H1 (cell line): ENCODE measurements at regions not wholly inside any gene's neighbourhood (a gene's known extent, or its start where the extent isn't known, plus 50 kb on each side); places are given as distances from the start of the nearest gene placed in this dataset.
A peak's percentile ranks its signal among the peaks of the same experiment; 100 is the strongest.

ENCODE experiments used
- CTCF ChIP-seq, 3 experiments: IDR thresholded peaks; 1 replicate in 2 of 3; 2 replicates in 1 of 3; pipeline versions ENCODE4 v1.5.1 to v1.6.1; 2011; ENCODE audit warnings: low read length in 3 of 3, mild to moderate bottlenecking in 3 of 3, inconsistent platforms in 2 of 3, low read depth in 1 of 3, moderate library complexity in 1 of 3; ENCODE audit not compliant: insufficient read depth in 1 of 3; ENCODE audit errors: control extremely low read depth in 1 of 3
- JUND ChIP-seq: IDR thresholded peaks from 2 replicates; pipeline ENCODE4 v1.6.1; 2011; ENCODE audit warnings: mild to moderate bottlenecking, improper control_type of control experiment, low read length
- NRF1 ChIP-seq: IDR thresholded peaks from 2 replicates; pipeline ENCODE4 v1.6.1; 2011; ENCODE audit warnings: mild to moderate bottlenecking, low read depth, low read length, improper control_type of control experiment
- RFX5 ChIP-seq: IDR thresholded peaks from 2 replicates; pipeline ENCODE4 v1.6.1; 2011; ENCODE audit warnings: low read depth, low read length, improper control_type of control experiment, borderline replicate concordance
- RNF2 ChIP-seq: fragments of 200-900, 300-1000 bp; sonication (generic); IDR thresholded peaks from 2 replicates; pipeline ENCODE4 v1.7.1; 2016; ENCODE audit warnings: borderline replicate concordance, low read depth, mild to moderate bottlenecking, antibody characterized with exemption, low read length; ENCODE audit not compliant: poor library complexity, severe bottlenecking; ENCODE audit errors: missing control alignments
- USF2 ChIP-seq: IDR thresholded peaks from 2 replicates; pipeline ENCODE4 v1.6.1; 2011; ENCODE audit warnings: low read length, improper control_type of control experiment

- TF ChIP-seq CTCF (IDR thresholded peaks at IDR 0.05; ENCODE audit: control extremely low read depth in 1 of 3, insufficient read depth in 1 of 3, low read depth in 1 of 3, low read length in 3 of 3) (peak; percentile 17 to 48 (median 40)), JUND (no peak), RNF2 (no peak), RFX5 (no peak), USF2 (no peak), NRF1 (no peak)
These were observed 393.6 kb upstream of the TPM1 start for GRCh38 chr15:62648954-62649353.
